Liver (tissue), 7 donors: ENCODE measurements at regions not wholly inside any gene's neighbourhood (a gene's known extent, or its start where the extent isn't known, plus 50 kb on each side); places are given as distances from the start of the nearest gene placed in this dataset.

ENCODE experiments used
- DNase-seq: peaks from one replicate; pipeline ENCODE4 v3.0.0-alpha.2; 2017; ENCODE audit warnings: low spot score
- H3K27ac ChIP-seq, 2 donors: one replicate each; pipeline ENCODE4 v1.7.0; 2013; ENCODE audit warnings: inconsistent platforms in 2 of 2, low read length in 2 of 2, control low read depth in 1 of 2, low read depth in 1 of 2, mild to moderate bottlenecking in 1 of 2
- H3K27me3 ChIP-seq, 4 donors: one replicate each; pipeline versions ENCODE4 v1.6.1 to v1.7.0; 2013; ENCODE audit warnings: low read length in 3 of 4, inconsistent platforms in 1 of 4, mild to moderate bottlenecking in 1 of 4, moderate library complexity in 1 of 4; ENCODE audit not compliant: control insufficient read depth in 4 of 4, insufficient read depth in 4 of 4
- H3K36me3 ChIP-seq, 4 donors: one replicate each; pipeline versions ENCODE4 v1.6.1 to v1.7.0; 2013; ENCODE audit warnings: low read length in 3 of 4, mild to moderate bottlenecking in 3 of 4, low read depth in 1 of 4, moderate library complexity in 1 of 4; ENCODE audit not compliant: control insufficient read depth in 4 of 4, insufficient read depth in 3 of 4
- H3K4me1 ChIP-seq, 4 donors: one replicate each; pipeline versions ENCODE4 v1.6.1 to v1.7.0; 2013; ENCODE audit warnings: low read length in 3 of 4, mild to moderate bottlenecking in 3 of 4, moderate library complexity in 1 of 4; ENCODE audit not compliant: control insufficient read depth in 4 of 4, insufficient read depth in 4 of 4
- H3K4me3 ChIP-seq, 3 donors: one replicate each; pipeline versions ENCODE4 v1.6.1 to v1.7.0; 2013; ENCODE audit warnings: low read length in 3 of 3, control low read depth in 1 of 3, low read depth in 1 of 3, mild to moderate bottlenecking in 1 of 3
- H3K9ac ChIP-seq, 2 donors: one replicate each; pipeline ENCODE4 v1.7.0; 2013; ENCODE audit warnings: low read length in 2 of 2, mild to moderate bottlenecking in 2 of 2, moderate library complexity in 2 of 2, control low read depth in 1 of 2, low read depth in 1 of 2
- H3K9me3 ChIP-seq, 4 donors: one replicate each; pipeline versions ENCODE4 v1.6.1 to v1.7.0; 2013; ENCODE audit warnings: low read length in 3 of 4; ENCODE audit not compliant: control insufficient read depth in 4 of 4
- ATF3 ChIP-seq: IDR thresholded peaks from 2 replicates; pipeline ENCODE4 v1.6.1; 2016; ENCODE audit warnings: antibody characterized with exemption
- EGR1 ChIP-seq, 2 donors: IDR thresholded peaks; 2 replicates each; pipeline ENCODE4 v1.6.1; 2016 to 2018; ENCODE audit warnings: antibody characterized with exemption in 2 of 2, low read depth in 2 of 2
- FOXA2 ChIP-seq: IDR thresholded peaks from 2 replicates; pipeline ENCODE4 v1.6.1; 2016; ENCODE audit warnings: antibody characterized with exemption
- GABPA ChIP-seq, 2 donors: IDR thresholded peaks in 1 of 2; conservative IDR thresholded peaks in 1 of 2; 2 replicates each; pipeline ENCODE4 v1.6.1; 2016; ENCODE audit warnings: antibody characterized with exemption in 2 of 2, mild to moderate bottlenecking in 1 of 2, moderate library complexity in 1 of 2
- HNF4A ChIP-seq, 2 donors: conservative IDR thresholded peaks; 2 replicates each; pipeline ENCODE4 v1.6.1; 2016; ENCODE audit warnings: antibody characterized with exemption in 2 of 2, mild to moderate bottlenecking in 2 of 2
- HNF4G ChIP-seq: IDR thresholded peaks from 2 replicates; pipeline ENCODE4 v1.6.1; 2016; ENCODE audit warnings: antibody characterized with exemption
- JUND ChIP-seq, 2 donors: IDR thresholded peaks; 2 replicates each; pipeline ENCODE4 v1.6.1; 2016; ENCODE audit warnings: antibody characterized with exemption in 2 of 2
- MAX ChIP-seq: IDR thresholded peaks from 2 replicates; pipeline ENCODE4 v1.6.1; 2016; ENCODE audit warnings: antibody characterized with exemption
- NR2F2 ChIP-seq: IDR thresholded peaks from 2 replicates; pipeline ENCODE4 v1.6.1; 2016; ENCODE audit warnings: antibody characterized with exemption
- RAD21 ChIP-seq, 2 donors: IDR thresholded peaks; 2 replicates each; pipeline ENCODE4 v1.6.1; 2016; ENCODE audit warnings: antibody characterized with exemption in 2 of 2, mild to moderate bottlenecking in 2 of 2
- REST ChIP-seq: IDR thresholded peaks from 2 replicates; pipeline ENCODE4 v1.6.1; 2016; ENCODE audit warnings: antibody characterized with exemption, mild to moderate bottlenecking
- ZBTB33 ChIP-seq: IDR thresholded peaks from 2 replicates; pipeline ENCODE4 v1.6.1; 2016; ENCODE audit warnings: antibody characterized with exemption
- WGBS: extraction: QIAGEN DNeasy Blood & Tissue Kit; methylation state at CpG from one replicate; pipeline ENCODE4 v1.1.7; 2013; 5-methylcytosine and 5-hydroxymethylcytosine counted together
- donor health status: healthy.
- donor health status: healthy.
- donor health status: healthy.
- donor health status: healthy.

- DNase-seq: no peak
- H3K4me3 ChIP-seq: no peak overlapping the region
- no peak for TF ChIP-seq NR2F2
- TF ChIP-seq ZBTB33: no peak
- TF ChIP-seq HNF4G: no peak
- no peak for TF ChIP-seq ATF3
- no peak for TF ChIP-seq RAD21 (IDR thresholded peaks at IDR 0.05)
- TF ChIP-seq HNF4A (conservative IDR thresholded peaks at IDR 0.05): no peak
- no peak for TF ChIP-seq MAX
- no peak for TF ChIP-seq GABPA (IDR thresholded peaks at IDR 0.05 in 1 of 2, conservative IDR thresholded peaks at IDR 0.05 in 1 of 2)
- no peaks in the 10 kb centered on the region for H3K27me3 ChIP-seq
- no peaks in the 10 kb centered on the region for H3K4me1 ChIP-seq
- H3K27ac ChIP-seq: no peak overlapping the region
- 5% methylated on average over 2 of the region's 2 CpGs for WGBS
- no peak overlapping the region for H3K9ac ChIP-seq
- H3K36me3 ChIP-seq: no peaks in the 10 kb centered on the region
- H3K9me3 ChIP-seq: no peaks in the 10 kb centered on the region
Measured at GRCh38 chr12:87439990-87440827, 589.0 kb downstream of the C12orf50 start.

GRCh38 chr12:87430444-87430843, 598.8 kb downstream of the C12orf50 start:
- Histone ChIP-seq H3K27ac (no peak overlapping the region), H3K4me1 (no peaks in the 10 kb centered on the region), H3K4me3 (no peak overlapping the region), H3K27me3 (no peaks in the 10 kb centered on the region), H3K36me3 (no peaks in the 10 kb centered on the region), H3K9me3 (peaks cover 0 to 7% (median under 1%) of the 10 kb centered on the region in 4 donors), H3K9ac (no peak overlapping the region)
- no peak for TF ChIP-seq REST
- TF ChIP-seq HNF4G: no peak
- TF ChIP-seq EGR1 (IDR thresholded peaks at IDR 0.05; ENCODE audit: low read depth in 2 of 2): no peak
- no peak for TF ChIP-seq FOXA2
- no peak for TF ChIP-seq JUND (IDR thresholded peaks at IDR 0.05)
- TF ChIP-seq ZBTB33: no peak
- DNase-seq: no peak
